H1 (cell line): ENCODE measurements at regions not wholly inside any gene's neighbourhood (a gene's known extent, or its start where the extent isn't known, plus 50 kb on each side); places are given as distances from the start of the nearest gene placed in this dataset.

Experiments
- CEBPB ChIP-seq: IDR thresholded peaks from 2 replicates; pipeline ENCODE4 v1.6.1; 2012; ENCODE audit warnings: low read depth, low read length
- CTCF ChIP-seq, 3 experiments: IDR thresholded peaks; 1 replicate in 2 of 3; 2 replicates in 1 of 3; pipeline versions ENCODE4 v1.5.1 to v1.6.1; 2011; ENCODE audit warnings: low read length in 3 of 3, mild to moderate bottlenecking in 3 of 3, inconsistent platforms in 2 of 3, low read depth in 1 of 3, moderate library complexity in 1 of 3; ENCODE audit not compliant: insufficient read depth in 1 of 3; ENCODE audit errors: control extremely low read depth in 1 of 3
- EGR1 ChIP-seq: IDR thresholded peaks from 2 replicates; pipeline ENCODE4 v1.6.1; 2011; ENCODE audit warnings: low read depth, low read length, borderline replicate concordance
- KDM5A ChIP-seq: fragments of 200-600 bp; IDR thresholded peaks from 2 replicates; pipeline ENCODE4 v1.7.1; 2012; ENCODE audit warnings: mild to moderate bottlenecking, low read length, inconsistent platforms, mixed read lengths
- POLR2A ChIP-seq, 2 experiments: IDR thresholded peaks; 1 replicate in 1 of 2; 2 replicates in 1 of 2; pipeline ENCODE4 v1.6.1; 2011; ENCODE audit warnings: low read depth in 2 of 2, low read length in 2 of 2, mild to moderate bottlenecking in 2 of 2; ENCODE audit errors: control extremely low read depth in 1 of 2
- SIX5 ChIP-seq: IDR thresholded peaks from 2 replicates; pipeline ENCODE4 v1.6.1; 2011; ENCODE audit warnings: mild to moderate bottlenecking, low read depth, low read length
- SRF ChIP-seq: IDR thresholded peaks from 2 replicates; pipeline ENCODE4 v1.6.1; 2011; ENCODE audit warnings: mild to moderate bottlenecking, low read depth, low read length, moderate library complexity
- TAF1 ChIP-seq: IDR thresholded peaks from 2 replicates; pipeline ENCODE4 v1.6.1; 2011; ENCODE audit warnings: mild to moderate bottlenecking, low read depth, low read length
- TEAD4 ChIP-seq: IDR thresholded peaks from 2 replicates; pipeline ENCODE4 v1.6.1; 2012; ENCODE audit warnings: low read depth, low read length, inconsistent platforms, mixed read lengths
- TF ChIP-seq, protein P1 (sequence below): IDR thresholded peaks from 2 replicates; pipeline ENCODE4 v1.6.1; 2011; ENCODE audit warnings: low read depth, mild to moderate bottlenecking, low read length; ENCODE audit not compliant: insufficient read depth

DNA sequence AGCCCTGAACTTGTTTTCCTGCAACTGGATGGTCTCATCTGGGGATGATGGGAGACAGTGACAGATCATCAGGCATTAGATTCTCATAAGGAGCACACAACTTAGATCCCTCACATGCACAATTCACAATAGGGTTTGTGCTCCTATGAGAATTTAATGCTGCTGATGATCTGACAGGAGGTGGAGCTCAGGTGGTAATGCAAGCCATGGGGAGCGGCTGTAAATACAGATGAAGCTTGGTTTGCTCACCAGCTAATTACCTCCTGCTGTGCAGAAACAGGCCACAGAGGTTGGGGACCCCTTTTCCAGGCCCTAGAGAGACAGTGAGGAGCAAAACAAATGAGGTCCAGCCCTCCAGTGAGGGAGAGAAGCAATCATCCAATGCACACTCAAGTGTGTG, 168.6 kb downstream of the RGS9 start:
- TF ChIP-seq SRF: no peak
- TF ChIP-seq, protein P1, sequence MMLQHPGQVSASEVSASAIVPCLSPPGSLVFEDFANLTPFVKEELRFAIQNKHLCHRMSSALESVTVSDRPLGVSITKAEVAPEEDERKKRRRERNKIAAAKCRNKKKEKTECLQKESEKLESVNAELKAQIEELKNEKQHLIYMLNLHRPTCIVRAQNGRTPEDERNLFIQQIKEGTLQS: no peak
- TF ChIP-seq CTCF (IDR thresholded peaks at IDR 0.05; ENCODE audit: control extremely low read depth in 1 of 3, insufficient read depth in 1 of 3, low read depth in 1 of 3, low read length in 3 of 3): no peak
- no peak for TF ChIP-seq TEAD4
- TF ChIP-seq KDM5A: no peak
- no peak for TF ChIP-seq CEBPB
- TF ChIP-seq EGR1: no peak
- TF ChIP-seq TAF1: no peak
- no peak for TF ChIP-seq POLR2A (IDR thresholded peaks at IDR 0.05; ENCODE audit: control extremely low read depth in 1 of 2, low read depth in 2 of 2, low read length in 2 of 2)
- TF ChIP-seq SIX5: no peak
